ENCODE measurements at regions not wholly inside any gene's neighbourhood (a gene's known extent, or its start where the extent isn't known, plus 50 kb on each side); places are given as distances from the start of the nearest gene placed in this dataset.

- TF ChIP-seq CTCF (IDR thresholded peaks at IDR 0.05; ENCODE audit: low read depth, low read length, missing input control), result no peak
- TF ChIP-seq REST (IDR thresholded peaks at IDR 0.05), result no peak
- no peak for TF ChIP-seq YY1 (IDR thresholded peaks at IDR 0.05)
- TF ChIP-seq TAF1 (conservative IDR thresholded peaks at IDR 0.05), result no peak
- TF ChIP-seq ZBTB33 (IDR thresholded peaks at IDR 0.05), result no peak
- TF ChIP-seq FOXA2 (IDR thresholded peaks at IDR 0.05), result no peak
- TF ChIP-seq HNF4A (conservative IDR thresholded peaks at IDR 0.05), result no peak
- TF ChIP-seq SP1 (IDR thresholded peaks at IDR 0.05), result no peak
- no peak for TF ChIP-seq MAX (IDR thresholded peaks at IDR 0.05)
- no peak for TF ChIP-seq EGR1 (IDR thresholded peaks at IDR 0.05; ENCODE audit: low read depth in 2 of 2)
Observed at GRCh38 chr10:2948127-2948854, 119.1 kb upstream of the PFKP start.
